ENCODE measurements at regions not wholly inside any gene's neighbourhood (a gene's known extent, or its start where the extent isn't known, plus 50 kb on each side); places are given as distances from the start of the nearest gene placed in this dataset.

DNA sequence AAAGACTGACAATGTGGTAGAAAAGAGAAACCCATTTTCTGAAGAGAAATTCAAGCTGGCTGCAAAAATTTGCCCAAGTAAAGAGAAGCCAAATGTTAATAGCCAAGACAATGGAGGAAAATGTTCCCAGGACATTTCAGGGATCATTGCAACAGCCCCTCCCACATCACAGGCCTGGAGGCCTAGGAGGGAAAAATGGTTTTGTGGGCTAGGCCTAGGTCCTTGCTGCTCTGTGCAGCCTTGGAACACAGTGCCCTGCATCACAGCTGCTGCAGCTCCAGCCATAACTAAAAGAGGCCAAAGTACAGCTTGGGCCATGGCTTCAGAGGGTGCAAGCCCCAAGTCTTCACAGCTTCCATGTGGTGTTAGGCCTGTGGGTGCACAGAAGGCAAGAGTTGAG, 332.4 kb upstream of the LRIG3 start:
- no peak for DNase-seq
- no peaks in the 10 kb centered on the region for H3K9me3 ChIP-seq
- no peak overlapping the region for H3K27ac ChIP-seq
- intact Hi-C loops (cut with DNase I) = no loop called here
- no peak overlapping the region for H3K4me3 ChIP-seq
- TF ChIP-seq POLR2A (IDR thresholded peaks at IDR 0.05) = no peak
- TF ChIP-seq, protein P1, sequence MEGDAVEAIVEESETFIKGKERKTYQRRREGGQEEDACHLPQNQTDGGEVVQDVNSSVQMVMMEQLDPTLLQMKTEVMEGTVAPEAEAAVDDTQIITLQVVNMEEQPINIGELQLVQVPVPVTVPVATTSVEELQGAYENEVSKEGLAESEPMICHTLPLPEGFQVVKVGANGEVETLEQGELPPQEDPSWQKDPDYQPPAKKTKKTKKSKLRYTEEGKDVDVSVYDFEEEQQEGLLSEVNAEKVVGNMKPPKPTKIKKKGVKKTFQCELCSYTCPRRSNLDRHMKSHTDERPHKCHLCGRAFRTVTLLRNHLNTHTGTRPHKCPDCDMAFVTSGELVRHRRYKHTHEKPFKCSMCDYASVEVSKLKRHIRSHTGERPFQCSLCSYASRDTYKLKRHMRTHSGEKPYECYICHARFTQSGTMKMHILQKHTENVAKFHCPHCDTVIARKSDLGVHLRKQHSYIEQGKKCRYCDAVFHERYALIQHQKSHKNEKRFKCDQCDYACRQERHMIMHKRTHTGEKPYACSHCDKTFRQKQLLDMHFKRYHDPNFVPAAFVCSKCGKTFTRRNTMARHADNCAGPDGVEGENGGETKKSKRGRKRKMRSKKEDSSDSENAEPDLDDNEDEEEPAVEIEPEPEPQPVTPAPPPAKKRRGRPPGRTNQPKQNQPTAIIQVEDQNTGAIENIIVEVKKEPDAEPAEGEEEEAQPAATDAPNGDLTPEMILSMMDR (IDR thresholded peaks at IDR 0.05) = no peak
- H3K36me3 ChIP-seq = no peaks in the 10 kb centered on the region
- no peaks in the 10 kb centered on the region for H3K27me3 ChIP-seq
- H3K4me1 ChIP-seq = no peaks in the 10 kb centered on the region
- ATAC-seq = no peak

DNA sequence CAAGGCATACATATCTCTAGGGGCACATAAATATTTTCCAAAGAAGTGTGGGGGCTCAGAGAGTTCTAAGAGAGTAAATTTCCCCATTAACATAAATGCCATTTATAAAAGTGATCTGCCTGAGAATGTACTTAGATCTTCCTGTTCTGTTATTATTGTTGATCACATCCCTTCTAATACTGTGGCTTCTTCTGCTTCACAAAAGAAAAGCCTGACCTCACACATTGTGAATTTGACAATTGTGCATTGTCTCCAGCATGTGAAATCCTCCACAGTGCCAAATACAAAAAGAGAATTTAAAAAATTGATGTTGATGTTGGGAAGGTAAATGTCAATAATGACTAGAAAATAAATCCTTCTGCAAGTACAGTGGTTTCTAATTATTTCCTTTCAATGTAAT, 330.5 kb upstream of the LRIG3 start:
- no peaks in the 10 kb centered on the region for H3K9me3 ChIP-seq
- H3K27me3 ChIP-seq = no peaks in the 10 kb centered on the region
- H3K4me3 ChIP-seq = no peak overlapping the region
- H3K36me3 ChIP-seq = no peaks in the 10 kb centered on the region
- no peak overlapping the region for H3K27ac ChIP-seq
- ATAC-seq (no peak), DNase-seq (no peak)
- intact Hi-C loops (cut with DNase I) = no loop called here
- no peaks in the 10 kb centered on the region for H3K4me1 ChIP-seq
- TF ChIP-seq, protein P1 (IDR thresholded peaks at IDR 0.05) = no peak
- TF ChIP-seq POLR2A (IDR thresholded peaks at IDR 0.05) = no peak

DNA sequence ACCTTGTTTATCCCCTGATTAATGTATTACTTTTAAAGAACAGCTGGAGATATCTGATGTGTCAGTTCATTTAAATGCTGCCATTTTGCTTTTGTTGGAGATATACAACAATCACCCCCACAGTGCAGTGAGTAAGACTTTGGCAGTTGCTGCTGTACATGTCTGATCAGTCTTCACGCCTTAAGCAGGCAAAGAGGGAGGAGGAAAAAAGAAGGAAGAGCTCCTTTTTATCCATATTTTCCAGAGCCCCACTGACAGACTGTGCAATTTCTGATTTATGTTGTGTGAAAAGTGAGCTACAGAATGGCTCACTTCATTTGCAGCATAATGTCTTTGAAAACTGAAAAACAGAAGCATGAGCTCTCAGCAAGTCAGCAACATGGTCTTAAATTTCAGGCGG, 319.7 kb upstream of the LRIG3 start:
- Histone ChIP-seq H3K27me3 (no peaks in the 10 kb centered on the region), H3K27ac (no peak overlapping the region), H3K4me1 (no peaks in the 10 kb centered on the region), H3K9me3 (no peaks in the 10 kb centered on the region), H3K36me3 (no peaks in the 10 kb centered on the region), H3K4me3 (no peak overlapping the region)
- DNase-seq = no peak
- 50% methylated on average over 2 of the region's 2 CpGs for WGBS (ENCODE audit: insufficient coverage, low coverage, low lambda C conversion rate, missing lambda C conversion rate)
- intact Hi-C loops (cut with DNase I) = no loop called here
- TF ChIP-seq, protein P1 (IDR thresholded peaks at IDR 0.05) = no peak
- TF ChIP-seq POLR2A (IDR thresholded peaks at IDR 0.05) = no peak
- no peak for ATAC-seq

DNA sequence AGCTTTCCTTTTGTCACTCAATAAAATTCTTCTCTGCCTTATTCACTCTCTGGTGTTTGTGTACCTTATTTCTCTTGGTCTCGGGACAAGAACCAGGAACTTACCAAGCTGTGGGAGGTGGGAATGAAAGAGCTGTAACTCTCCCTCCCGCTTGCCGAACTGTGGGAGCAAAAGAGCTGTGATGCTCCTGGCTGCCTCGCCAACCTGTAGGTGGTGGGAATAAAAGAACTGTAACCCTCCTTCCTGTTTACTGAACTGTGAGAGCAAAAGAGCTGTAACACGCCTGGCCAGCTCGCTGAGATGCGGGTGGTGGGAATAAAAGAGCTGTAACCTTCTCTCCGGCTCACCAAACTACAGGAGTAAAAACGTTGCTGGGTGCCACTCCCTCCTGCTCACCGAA, 314.1 kb upstream of the LRIG3 start:
- H3K4me1 ChIP-seq = no peaks in the 10 kb centered on the region
- ATAC-seq = no peak
- H3K27ac ChIP-seq = no peak overlapping the region
- no peaks in the 10 kb centered on the region for H3K27me3 ChIP-seq
- no peak for DNase-seq
- no peak for TF ChIP-seq POLR2A (IDR thresholded peaks at IDR 0.05)
- TF ChIP-seq, protein P1 (IDR thresholded peaks at IDR 0.05) = no peak
- H3K4me3 ChIP-seq = no peak overlapping the region
- intact Hi-C loops (cut with DNase I) = no loop called here
- 64% methylated on average over 10 of the region's 10 CpGs for WGBS (ENCODE audit: insufficient coverage, low coverage, low lambda C conversion rate, missing lambda C conversion rate)
- H3K9me3 ChIP-seq = no peaks in the 10 kb centered on the region
- H3K36me3 ChIP-seq = no peaks in the 10 kb centered on the region

DNA sequence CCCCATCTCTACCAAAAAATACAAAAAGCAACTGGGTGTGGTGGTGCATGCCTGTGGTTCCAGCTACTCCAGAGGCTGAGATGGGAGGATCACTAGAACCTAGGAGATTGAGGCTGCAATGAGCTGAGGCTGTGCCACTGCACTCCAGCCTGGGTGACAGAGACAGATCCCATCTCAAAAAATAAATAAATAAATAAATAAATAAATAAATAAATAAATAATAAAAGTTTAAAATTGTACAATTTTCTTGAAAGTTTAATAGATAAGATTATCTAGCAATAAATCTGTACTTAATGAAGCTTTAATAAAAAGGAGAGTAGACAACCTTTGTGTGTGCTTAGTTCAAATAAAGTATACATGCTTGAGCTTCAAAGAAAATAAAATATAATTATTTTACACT, 310.0 kb upstream of the LRIG3 start:
- no peaks in the 10 kb centered on the region for H3K9me3 ChIP-seq
- intact Hi-C loops (cut with DNase I) = no loop called here
- no peak overlapping the region for H3K27ac ChIP-seq
- no peak for ATAC-seq
- H3K4me3 ChIP-seq = no peak overlapping the region
- no peak for TF ChIP-seq POLR2A (IDR thresholded peaks at IDR 0.05)
- TF ChIP-seq, protein P1 (IDR thresholded peaks at IDR 0.05) = no peak
- H3K4me1 ChIP-seq = no peaks in the 10 kb centered on the region
- H3K36me3 ChIP-seq = no peaks in the 10 kb centered on the region
- no peak for DNase-seq
- no peaks in the 10 kb centered on the region for H3K27me3 ChIP-seq

All from right lobe of liver (tissue), 6 donors.